H7 (cell line): ENCODE measurements at regions not wholly inside any gene's neighbourhood (a gene's known extent, or its start where the extent isn't known, plus 50 kb on each side); places are given as distances from the start of the nearest gene placed in this dataset.

Experiments used
- DNase-seq: peaks from one replicate; pipeline ENCODE4 v3.0.0; 2012
- H3K27me3 ChIP-seq: 2 replicates; pipeline ENCODE4 v1.6.0; 2011; ENCODE audit warnings: mild to moderate bottlenecking, low read length; ENCODE audit not compliant: control insufficient read depth, insufficient read depth
- H3K36me3 ChIP-seq: replicated peaks from 2 replicates; pipeline ENCODE4 v1.5.1; 2011; ENCODE audit warnings: low read length; ENCODE audit not compliant: control insufficient read depth, insufficient read depth
- H3K4me3 ChIP-seq: 2 replicates; pipeline ENCODE4 v1.5.1; 2011; ENCODE audit warnings: low read depth, mild to moderate bottlenecking, control low read depth, low read length, moderate library complexity; ENCODE audit not compliant: insufficient read depth

DNA sequence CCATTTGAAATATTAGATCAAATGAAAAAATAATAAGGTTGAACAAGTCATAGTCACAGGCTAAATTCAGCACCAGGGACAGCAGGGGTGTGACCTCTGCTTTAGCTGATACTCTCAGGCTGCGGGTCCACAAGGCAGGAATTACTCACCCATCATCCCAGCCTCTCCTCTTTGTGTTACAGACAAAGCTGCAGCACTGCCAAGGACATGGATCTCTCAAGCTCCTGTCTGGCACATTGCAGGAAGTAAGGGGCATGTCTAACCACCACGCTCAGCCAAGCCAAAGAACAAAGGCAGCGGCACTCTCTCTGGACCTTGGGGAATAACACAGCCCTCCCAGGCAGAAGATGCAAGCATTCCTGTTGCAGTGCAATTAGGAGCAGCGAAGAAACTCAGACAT, 783.8 kb downstream of the VRK1 start:
- peak; percentile 36 for DNase-seq
- Histone ChIP-seq H3K36me3 (no peaks in the 10 kb centered on the region), H3K27me3 (no peaks in the 10 kb centered on the region), H3K4me3 (no peak overlapping the region)

DNA sequence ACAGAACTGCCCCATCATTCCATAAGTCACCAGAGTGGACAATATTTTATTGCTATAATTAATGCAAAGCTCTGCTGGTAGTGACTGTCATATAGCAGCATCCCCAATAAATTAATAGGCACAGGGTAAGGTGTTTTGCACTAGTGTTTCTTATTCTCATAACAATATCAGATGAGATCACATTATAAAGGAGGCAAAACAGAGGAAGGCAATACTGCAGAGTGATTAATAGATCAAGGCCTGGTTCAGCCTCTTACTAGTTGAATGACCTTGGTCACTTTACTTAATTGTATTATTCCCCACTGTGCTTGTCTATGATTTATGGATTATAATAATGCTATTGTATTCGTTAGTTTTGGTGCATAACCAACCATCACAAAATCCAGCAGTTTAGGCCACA, 784.8 kb downstream of the VRK1 start:
- no peak for DNase-seq
- no peak overlapping the region for H3K4me3 ChIP-seq
- no peaks in the 10 kb centered on the region for H3K27me3 ChIP-seq
- no peaks in the 10 kb centered on the region for H3K36me3 ChIP-seq

- DNase-seq: peak; percentile 25
- H3K36me3 ChIP-seq: no peaks in the 10 kb centered on the region
- no peaks in the 10 kb centered on the region for H3K27me3 ChIP-seq
- no peak overlapping the region for H3K4me3 ChIP-seq
These were observed 787.3 kb downstream of the VRK1 start for GRCh38 chr14:97584528-97584927.

GRCh38 chr14:97592341-97592980, 795.3 kb downstream of the VRK1 start:
- DNase-seq: no peak
- H3K36me3 ChIP-seq: no peaks in the 10 kb centered on the region
- H3K4me3 ChIP-seq: no peak overlapping the region
- H3K27me3 ChIP-seq: no peaks in the 10 kb centered on the region

DNA sequence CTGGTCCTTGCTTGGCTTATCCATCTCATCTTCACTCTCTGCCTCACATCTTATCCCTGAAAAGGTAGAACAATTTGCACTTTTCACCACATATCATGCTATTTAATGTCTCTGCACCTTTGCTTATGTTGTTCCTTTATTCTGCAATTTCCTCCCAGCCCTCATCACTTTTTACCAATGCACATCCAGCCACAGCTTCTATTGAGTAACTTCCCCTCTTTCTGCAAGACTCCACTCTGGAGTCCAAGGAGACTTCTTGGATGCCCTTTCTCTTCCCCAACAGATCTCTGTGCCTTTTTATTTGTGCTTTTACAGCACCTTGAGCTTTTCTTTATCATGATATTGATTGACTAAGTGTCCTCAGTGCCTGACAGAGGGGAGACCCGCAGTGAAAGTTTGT, 797.1 kb downstream of the VRK1 start:
- Histone ChIP-seq H3K27me3 (no peaks in the 10 kb centered on the region), H3K36me3 (no peaks in the 10 kb centered on the region)
- DNase-seq: no peak

DNA sequence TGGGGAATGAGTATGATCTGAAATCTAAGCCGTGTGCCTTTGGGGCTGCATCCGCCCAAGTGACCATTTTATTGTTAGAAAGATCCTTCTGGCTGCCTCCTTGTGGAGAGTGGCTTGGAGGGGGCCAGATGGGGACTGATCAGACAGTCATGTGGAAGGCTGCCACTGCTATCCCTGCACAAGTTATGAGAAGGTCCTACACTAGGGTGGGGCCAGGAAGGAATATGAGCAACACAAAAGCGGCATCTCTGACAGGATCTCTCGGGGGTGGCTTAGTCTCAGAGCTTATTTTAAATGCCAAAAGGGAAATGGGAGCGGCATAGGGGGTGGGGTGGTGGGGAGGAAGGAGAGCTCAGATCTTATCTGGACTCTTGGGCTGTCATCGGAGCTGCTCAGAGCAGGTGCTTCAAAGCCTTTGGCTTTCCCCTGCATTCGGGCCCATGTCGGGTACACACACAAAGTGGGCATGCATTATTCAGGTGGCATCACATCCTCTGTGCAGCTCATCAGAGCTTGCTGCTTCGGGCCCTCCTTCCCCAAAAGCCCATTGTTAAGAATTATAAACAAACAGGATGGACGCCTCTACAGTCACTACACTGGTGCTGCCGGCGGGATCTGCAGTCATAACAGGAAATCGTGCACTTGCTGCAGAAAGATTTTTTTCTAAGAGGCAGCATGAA, 805.4 kb downstream of the VRK1 start:
- no peak overlapping the region for H3K4me3 ChIP-seq
- DNase-seq: no peak
- no peaks in the 10 kb centered on the region for H3K27me3 ChIP-seq
- no peaks in the 10 kb centered on the region for H3K36me3 ChIP-seq

More for the DNA sequence above, 797.1 kb downstream of the VRK1 start:
- H3K4me3 ChIP-seq: no peak overlapping the region

DNA sequence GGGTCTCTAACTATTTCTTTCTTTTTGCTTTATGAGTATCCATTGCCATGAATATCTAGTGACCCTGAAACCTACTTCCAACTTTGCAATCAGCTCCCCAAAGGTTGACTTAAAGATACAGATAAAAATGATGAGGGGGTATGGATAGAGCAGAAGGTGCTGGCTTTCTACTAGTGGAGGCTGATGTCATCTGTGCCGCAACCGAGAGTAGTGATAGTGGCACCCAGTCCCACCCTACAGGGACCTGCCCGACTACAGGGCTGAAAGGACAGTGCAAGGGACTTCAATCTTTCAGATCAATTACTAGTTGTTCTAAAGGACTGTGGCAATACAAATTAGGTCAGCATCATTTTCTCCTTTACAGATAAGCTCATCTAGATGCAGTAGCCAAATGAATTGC, 806.0 kb downstream of the VRK1 start:
- Histone ChIP-seq H3K4me3 (no peak overlapping the region), H3K27me3 (no peaks in the 10 kb centered on the region), H3K36me3 (no peaks in the 10 kb centered on the region)
- no peak for DNase-seq

DNA sequence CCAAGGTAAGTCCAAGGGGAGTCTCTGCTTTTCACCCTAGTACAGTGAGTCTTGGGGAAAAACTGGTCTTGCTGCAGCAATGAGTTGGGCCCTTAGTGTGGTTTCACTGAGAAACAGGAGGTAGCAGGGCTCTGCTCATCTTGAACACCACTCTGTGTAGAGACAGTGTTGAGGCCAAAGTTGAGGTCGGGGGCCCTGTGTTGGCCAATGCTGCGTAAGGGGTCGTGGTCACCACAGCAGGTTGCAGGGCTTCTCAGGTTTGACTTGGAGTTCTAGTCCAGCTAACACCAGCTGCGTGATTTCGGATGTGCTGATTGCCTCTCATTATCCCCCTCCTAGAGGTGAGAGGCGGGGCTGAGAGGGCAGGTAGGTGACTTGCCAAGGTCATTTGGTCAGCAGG, 807.5 kb downstream of the VRK1 start:
- no peak for DNase-seq
- H3K36me3 ChIP-seq: no peaks in the 10 kb centered on the region
- H3K27me3 ChIP-seq: no peaks in the 10 kb centered on the region
- H3K4me3 ChIP-seq: no peak overlapping the region

DNA sequence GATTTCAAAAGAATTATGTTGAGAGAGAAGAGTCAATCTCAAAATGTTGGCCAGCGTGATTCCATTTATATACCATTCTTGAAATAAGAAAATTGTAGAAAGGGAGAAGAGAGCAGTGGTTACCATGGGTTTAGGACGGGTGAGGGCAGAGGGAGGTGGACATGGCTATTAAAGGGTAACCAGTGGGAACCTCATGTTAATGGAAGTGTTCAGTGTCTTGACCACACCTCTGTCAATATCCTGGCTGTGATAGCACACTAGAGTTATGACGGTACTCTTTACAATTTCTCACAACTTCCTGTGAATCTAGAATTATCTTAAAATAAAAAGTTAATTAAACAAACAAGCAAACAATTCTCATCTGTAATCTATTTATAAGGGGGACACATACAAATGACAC, 821.2 kb downstream of the VRK1 start:
- H3K36me3 ChIP-seq: no peaks in the 10 kb centered on the region
- H3K4me3 ChIP-seq: no peak overlapping the region
- DNase-seq: no peak
- no peaks in the 10 kb centered on the region for H3K27me3 ChIP-seq

- DNase-seq: no peak
- no peak overlapping the region for H3K4me3 ChIP-seq
These were observed 821.9 kb downstream of the VRK1 start for GRCh38 chr14:97618917-97619690.

GRCh38 chr14:97620066-97620465, 822.9 kb downstream of the VRK1 start:
- H3K27me3 ChIP-seq: no peaks in the 10 kb centered on the region
- no peak for DNase-seq
- no peaks in the 10 kb centered on the region for H3K36me3 ChIP-seq
- no peak overlapping the region for H3K4me3 ChIP-seq

More at GRCh38 chr14:97618917-97619690, 821.9 kb downstream of the VRK1 start:
- H3K36me3 ChIP-seq: no peaks in the 10 kb centered on the region
- no peaks in the 10 kb centered on the region for H3K27me3 ChIP-seq

GRCh38 chr14:97624985-97625384, 827.8 kb downstream of the VRK1 start:
- H3K4me3 ChIP-seq: no peak overlapping the region

DNA sequence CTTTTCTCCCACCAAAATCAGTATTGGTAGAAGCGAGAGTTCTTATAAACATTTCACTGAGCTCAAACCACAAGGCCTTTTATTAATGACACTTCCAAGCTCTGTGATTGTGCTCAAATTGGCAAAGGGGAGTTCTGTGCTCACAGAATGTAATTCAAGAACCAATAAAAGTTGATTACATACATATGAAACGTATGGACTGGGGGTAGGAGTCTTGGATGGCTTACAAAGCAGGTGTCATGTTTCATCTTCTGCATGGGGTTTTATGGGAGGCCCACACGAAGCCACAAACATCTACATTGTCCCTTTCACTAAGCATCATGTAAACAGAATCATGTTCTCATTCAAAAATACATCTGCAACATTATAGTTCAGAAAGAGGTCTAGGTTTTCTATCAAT, 828.3 kb downstream of the VRK1 start:
- DNase-seq: no peak
- H3K4me3 ChIP-seq: no peak overlapping the region
- H3K36me3 ChIP-seq: no peaks in the 10 kb centered on the region
- H3K27me3 ChIP-seq: no peaks in the 10 kb centered on the region

More at GRCh38 chr14:97624985-97625384, 827.8 kb downstream of the VRK1 start:
- no peak for DNase-seq
- Histone ChIP-seq H3K36me3 (no peaks in the 10 kb centered on the region), H3K27me3 (no peaks in the 10 kb centered on the region)

DNA sequence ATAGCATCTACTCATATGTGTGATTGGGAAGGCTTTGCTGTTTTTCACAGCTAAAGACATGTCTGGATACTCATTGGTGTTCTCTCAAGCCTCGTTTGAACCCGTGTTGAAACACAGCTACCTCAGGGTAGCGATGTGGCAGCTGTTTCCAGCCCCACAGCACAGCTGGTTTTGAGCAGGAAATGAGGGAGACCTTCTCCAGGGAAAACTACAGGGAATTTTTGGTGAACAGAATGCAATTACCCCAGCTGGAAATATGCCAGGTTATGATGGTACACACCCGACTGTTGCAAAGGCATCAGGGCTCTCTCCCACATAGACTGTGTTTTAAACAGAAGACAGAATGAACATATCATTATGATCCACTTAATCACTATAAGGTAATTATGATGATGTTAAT, 828.9 kb downstream of the VRK1 start:
- Histone ChIP-seq H3K27me3 (no peaks in the 10 kb centered on the region), H3K4me3 (no peak overlapping the region), H3K36me3 (no peaks in the 10 kb centered on the region)
- no peak for DNase-seq

- Histone ChIP-seq H3K36me3 (no peaks in the 10 kb centered on the region), H3K4me3 (no peak overlapping the region), H3K27me3 (no peaks in the 10 kb centered on the region)
- no peak for DNase-seq
These were observed 833.1 kb downstream of the VRK1 start for GRCh38 chr14:97630249-97630648.
